ENCODE measurements at regions not wholly inside any gene's neighbourhood (a gene's known extent, or its start where the extent isn't known, plus 50 kb on each side); places are given as distances from the start of the nearest gene placed in this dataset.

- H3K4me3 ChIP-seq: no peak overlapping the region
- H3K27me3 ChIP-seq: no peaks in the 10 kb centered on the region
- H3K27ac ChIP-seq: no peak overlapping the region
- H3K36me3 ChIP-seq: no peaks in the 10 kb centered on the region
- TF ChIP-seq POLR2A (IDR thresholded peaks at IDR 0.05): no peak
- H3K4me1 ChIP-seq: peaks cover 8% of the 10 kb centered on the region
- H3K9me3 ChIP-seq: no peaks in the 10 kb centered on the region
- 77% methylated on average over 12 of the region's 12 CpGs for WGBS
- no peak for DNase-seq (ENCODE audit: low spot score in 2 of 2)
These were observed 264.7 kb downstream of the MYCN start for GRCh38 chr2:16204886-16205620.

GRCh38 chr2:16204251-16204650 is 263.9 kb downstream of the MYCN start:
- Histone ChIP-seq H3K36me3 (no peaks in the 10 kb centered on the region), H3K4me3 (no peak overlapping the region), H3K27me3 (no peaks in the 10 kb centered on the region), H3K27ac (no peak overlapping the region), H3K4me1 (peaks cover 8% of the 10 kb centered on the region), H3K9me3 (no peaks in the 10 kb centered on the region)
- TF ChIP-seq CTCF (IDR thresholded peaks at IDR 0.05): no peak
- TF ChIP-seq POLR2A (IDR thresholded peaks at IDR 0.05): no peak
- no peak for TF ChIP-seq POLR2AphosphoS5 (IDR thresholded peaks at IDR 0.05)
- no peak for TF ChIP-seq EP300 (IDR thresholded peaks at IDR 0.05)
- no peak for DNase-seq (ENCODE audit: low spot score in 2 of 2)
- 100% methylated on average over 1 of the region's 1 CpG for WGBS

DNA sequence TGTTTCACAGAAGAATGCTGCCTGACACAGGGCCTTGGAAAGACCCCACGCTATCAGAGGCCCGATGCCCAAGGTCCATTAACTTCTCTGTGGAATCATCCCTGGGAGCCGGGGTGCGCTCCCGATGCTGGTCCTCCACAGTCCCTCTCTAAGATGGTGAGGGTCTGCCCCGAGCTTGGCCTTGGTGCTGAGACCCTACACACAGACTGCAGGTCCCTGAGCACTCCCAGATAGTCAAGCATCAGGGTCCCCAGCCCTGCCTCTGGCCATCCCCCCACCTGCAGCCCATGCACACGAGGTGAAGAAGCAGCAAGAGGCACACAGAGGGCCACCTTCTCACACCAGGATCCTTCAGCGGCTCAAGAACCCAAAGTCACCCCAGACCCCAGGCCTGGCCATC is 263.3 kb downstream of the MYCN start:
- TF ChIP-seq POLR2A (IDR thresholded peaks at IDR 0.05) (no peak), CTCF (IDR thresholded peaks at IDR 0.05) (no peak), POLR2AphosphoS5 (IDR thresholded peaks at IDR 0.05) (no peak), EP300 (IDR thresholded peaks at IDR 0.05) (no peak)
- H3K27me3 ChIP-seq: no peaks in the 10 kb centered on the region
- 92% methylated on average over 8 of the region's 8 CpGs for WGBS
- no peak overlapping the region for H3K4me3 ChIP-seq
- H3K36me3 ChIP-seq: no peaks in the 10 kb centered on the region
- no peak overlapping the region for H3K27ac ChIP-seq
- DNase-seq (ENCODE audit: low spot score in 2 of 2): no peak
- peaks cover 8% of the 10 kb centered on the region for H3K4me1 ChIP-seq
- no peaks in the 10 kb centered on the region for H3K9me3 ChIP-seq

DNA sequence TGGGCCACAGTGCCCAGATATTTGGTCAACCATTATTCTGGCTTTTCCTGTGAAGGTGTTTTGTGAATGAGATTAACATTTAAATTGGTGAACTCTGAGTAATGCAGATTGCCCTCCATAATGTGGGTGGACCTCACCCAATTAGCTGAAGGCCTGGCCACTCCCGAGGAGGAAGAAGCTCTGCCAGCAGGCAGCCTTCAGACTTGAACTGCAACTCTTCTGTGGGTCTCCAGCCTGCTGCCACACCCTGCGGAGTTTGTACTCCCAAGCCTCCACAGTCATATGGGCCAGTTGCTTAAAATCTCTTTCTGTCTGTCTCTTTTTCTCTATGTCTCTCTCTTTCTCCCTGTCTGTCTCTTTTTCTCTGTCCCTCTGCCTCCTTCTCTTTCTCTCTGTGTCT is 262.7 kb downstream of the MYCN start:
- no peak for TF ChIP-seq POLR2A (IDR thresholded peaks at IDR 0.05)
- H3K4me1 ChIP-seq: peaks cover 8% of the 10 kb centered on the region
- no peaks in the 10 kb centered on the region for H3K36me3 ChIP-seq
- no peak overlapping the region for H3K27ac ChIP-seq
- DNase-seq (ENCODE audit: low spot score in 2 of 2): no peak
- no peaks in the 10 kb centered on the region for H3K27me3 ChIP-seq
- H3K9me3 ChIP-seq: no peaks in the 10 kb centered on the region
- WGBS: 57% methylated on average over 2 of the region's 2 CpGs
- H3K4me3 ChIP-seq: no peak overlapping the region

DNA sequence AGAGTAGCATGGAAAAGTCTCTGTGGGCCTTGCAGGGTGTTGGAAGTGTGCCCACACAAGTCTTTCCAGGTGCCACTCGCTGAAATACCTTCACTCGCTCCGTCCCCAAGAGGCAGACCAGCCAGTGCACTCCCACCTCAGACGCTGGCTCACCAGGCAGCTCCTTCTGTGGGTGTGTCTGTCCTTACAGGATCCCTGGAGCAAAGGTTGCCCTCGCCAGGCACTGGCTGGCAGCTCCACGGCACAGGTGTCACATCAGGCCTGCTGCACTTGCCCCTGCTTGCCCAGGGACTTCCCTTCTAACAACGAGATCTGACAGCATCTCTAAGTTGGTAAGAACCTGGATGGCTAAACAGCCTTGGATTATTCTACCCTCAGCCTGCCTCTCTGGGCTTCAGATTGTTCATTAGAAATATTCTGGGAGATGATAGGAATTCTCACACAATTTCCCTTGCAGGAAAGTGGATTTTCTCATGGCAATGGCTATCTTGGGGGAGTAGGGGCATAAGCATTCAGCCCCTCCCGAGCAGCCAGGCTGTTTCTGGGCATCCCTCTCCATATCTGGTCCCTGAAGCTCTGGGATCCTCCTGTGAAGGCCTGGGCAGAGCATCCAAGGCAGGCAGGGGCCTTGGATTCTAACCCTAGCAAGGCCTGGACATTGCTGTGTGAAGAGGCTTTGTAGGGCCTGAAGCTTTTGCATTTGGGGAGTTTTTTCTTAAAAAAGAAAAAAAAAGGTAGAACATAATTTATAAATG is 262.1 kb downstream of the MYCN start:
- no peak for DNase-seq (ENCODE audit: low spot score in 2 of 2)
- Histone ChIP-seq H3K27ac (no peak overlapping the region), H3K9me3 (no peaks in the 10 kb centered on the region), H3K4me3 (no peak overlapping the region), H3K36me3 (no peaks in the 10 kb centered on the region), H3K27me3 (no peaks in the 10 kb centered on the region), H3K4me1 (peaks cover 8% of the 10 kb centered on the region)
- WGBS: 82% methylated on average over 8 of the region's 8 CpGs
- peak in 1 of 3 donors; percentile 23 for TF ChIP-seq POLR2AphosphoS5 (IDR thresholded peaks at IDR 0.05)
- no peak for TF ChIP-seq POLR2A (IDR thresholded peaks at IDR 0.05)
- no peak for TF ChIP-seq EP300 (IDR thresholded peaks at IDR 0.05)

GRCh38 chr2:16201848-16202247 is 261.5 kb downstream of the MYCN start:
- H3K36me3 ChIP-seq: no peaks in the 10 kb centered on the region
- H3K27ac ChIP-seq: no peak overlapping the region
- H3K4me3 ChIP-seq: no peak overlapping the region
- no peak for DNase-seq (ENCODE audit: low spot score in 2 of 2)
- TF ChIP-seq CTCF (IDR thresholded peaks at IDR 0.05): no peak
- no peak for TF ChIP-seq POLR2A (IDR thresholded peaks at IDR 0.05)
- TF ChIP-seq EP300 (IDR thresholded peaks at IDR 0.05): no peak
- TF ChIP-seq POLR2AphosphoS5 (IDR thresholded peaks at IDR 0.05): no peak
- no peaks in the 10 kb centered on the region for H3K9me3 ChIP-seq
- H3K27me3 ChIP-seq: no peaks in the 10 kb centered on the region
- 37% methylated on average over 5 of the region's 7 CpGs for WGBS
- H3K4me1 ChIP-seq: peaks cover 8% of the 10 kb centered on the region
